ENCODE measurements at regions not wholly inside any gene's neighbourhood (a gene's known extent, or its start where the extent isn't known, plus 50 kb on each side); places are given as distances from the start of the nearest gene placed in this dataset.

DNA sequence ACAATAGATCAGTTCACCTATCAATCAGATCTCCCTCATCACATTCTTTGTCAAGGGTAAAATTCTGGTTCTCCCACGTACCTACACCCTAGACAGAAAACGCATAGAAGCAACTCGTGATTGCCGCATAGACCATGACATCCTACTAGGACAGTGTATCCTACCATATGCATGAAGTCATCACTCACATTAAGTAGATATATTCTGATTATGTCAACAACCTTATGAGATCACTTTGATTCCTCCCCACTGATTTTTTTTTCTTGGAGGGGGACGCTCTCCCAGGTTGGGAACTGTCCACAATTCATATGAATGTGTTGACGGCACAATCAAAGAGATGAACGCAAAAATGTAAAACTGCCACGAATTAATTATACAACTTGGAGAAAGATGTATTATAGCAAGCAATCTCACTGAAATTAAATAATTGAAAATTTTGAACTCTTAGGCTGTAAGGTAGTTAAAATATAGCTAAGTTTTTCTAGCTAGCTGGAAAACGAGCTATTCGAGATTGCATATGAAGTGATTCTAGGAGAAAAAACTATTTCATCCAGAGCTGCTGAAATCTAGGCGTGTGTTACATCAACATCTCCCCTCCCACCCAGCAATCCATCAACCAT lies 82.5 kb upstream of the CCDC28A start:
- Histone ChIP-seq H3K27me3 (replicated peaks; ENCODE audit: insufficient read depth) (no peaks in the 10 kb centered on the region), H3K9me3 (no peaks in the 10 kb centered on the region), H3K27ac (no peak overlapping the region), H3K4me1 (ENCODE audit: control insufficient read depth in 1 of 2, low read depth in 2 of 2) (peaks cover 0 to 6% of the 10 kb centered on the region in 2 donors), H3K36me3 (no peaks in the 10 kb centered on the region), H3K4me3 (peak overlapping the region; percentile 81)
- no peak for DNase-seq (ENCODE audit: low spot score)
- no peak for ATAC-seq (ENCODE audit: insufficient number of reproducible peaks, low FRiP score, low read depth)
- TF ChIP-seq, protein P1, sequence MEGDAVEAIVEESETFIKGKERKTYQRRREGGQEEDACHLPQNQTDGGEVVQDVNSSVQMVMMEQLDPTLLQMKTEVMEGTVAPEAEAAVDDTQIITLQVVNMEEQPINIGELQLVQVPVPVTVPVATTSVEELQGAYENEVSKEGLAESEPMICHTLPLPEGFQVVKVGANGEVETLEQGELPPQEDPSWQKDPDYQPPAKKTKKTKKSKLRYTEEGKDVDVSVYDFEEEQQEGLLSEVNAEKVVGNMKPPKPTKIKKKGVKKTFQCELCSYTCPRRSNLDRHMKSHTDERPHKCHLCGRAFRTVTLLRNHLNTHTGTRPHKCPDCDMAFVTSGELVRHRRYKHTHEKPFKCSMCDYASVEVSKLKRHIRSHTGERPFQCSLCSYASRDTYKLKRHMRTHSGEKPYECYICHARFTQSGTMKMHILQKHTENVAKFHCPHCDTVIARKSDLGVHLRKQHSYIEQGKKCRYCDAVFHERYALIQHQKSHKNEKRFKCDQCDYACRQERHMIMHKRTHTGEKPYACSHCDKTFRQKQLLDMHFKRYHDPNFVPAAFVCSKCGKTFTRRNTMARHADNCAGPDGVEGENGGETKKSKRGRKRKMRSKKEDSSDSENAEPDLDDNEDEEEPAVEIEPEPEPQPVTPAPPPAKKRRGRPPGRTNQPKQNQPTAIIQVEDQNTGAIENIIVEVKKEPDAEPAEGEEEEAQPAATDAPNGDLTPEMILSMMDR (IDR thresholded peaks at IDR 0.05) = no peak

DNA sequence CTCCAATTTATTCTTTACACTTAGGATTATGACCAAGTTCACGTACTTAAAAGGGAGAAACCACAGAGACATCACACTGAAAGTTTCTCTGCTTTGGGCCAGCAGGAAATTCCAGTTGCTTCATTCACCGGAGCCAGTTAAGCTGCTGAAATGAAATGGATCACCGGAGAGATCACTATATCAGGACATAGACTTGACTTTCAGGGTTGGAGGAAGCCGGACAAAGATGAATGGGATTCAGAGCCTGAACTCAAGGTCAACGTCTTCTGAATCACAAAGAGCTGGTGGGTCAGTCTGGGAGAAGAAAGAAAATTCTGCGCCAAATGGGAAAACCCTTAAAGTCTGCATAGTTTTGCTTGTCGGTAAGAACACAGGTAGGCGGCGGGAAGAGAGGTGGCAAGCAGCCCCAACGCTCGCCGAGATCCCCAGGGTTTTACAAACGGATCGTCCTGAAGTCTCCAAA lies 81.9 kb upstream of the CCDC28A start:
- Histone ChIP-seq H3K4me1 (ENCODE audit: control insufficient read depth in 1 of 2, low read depth in 2 of 2) (peaks cover 0 to 6% of the 10 kb centered on the region in 2 donors), H3K9me3 (no peaks in the 10 kb centered on the region), H3K4me3 (peak overlapping the region; percentile 81), H3K27me3 (replicated peaks; ENCODE audit: insufficient read depth) (no peaks in the 10 kb centered on the region), H3K36me3 (no peaks in the 10 kb centered on the region), H3K27ac (no peak overlapping the region)
- DNase-seq (ENCODE audit: low spot score) (no peak), ATAC-seq (ENCODE audit: insufficient number of reproducible peaks, low FRiP score, low read depth) (no peak)
- TF ChIP-seq, protein P1 (IDR thresholded peaks at IDR 0.05) = no peak

DNA sequence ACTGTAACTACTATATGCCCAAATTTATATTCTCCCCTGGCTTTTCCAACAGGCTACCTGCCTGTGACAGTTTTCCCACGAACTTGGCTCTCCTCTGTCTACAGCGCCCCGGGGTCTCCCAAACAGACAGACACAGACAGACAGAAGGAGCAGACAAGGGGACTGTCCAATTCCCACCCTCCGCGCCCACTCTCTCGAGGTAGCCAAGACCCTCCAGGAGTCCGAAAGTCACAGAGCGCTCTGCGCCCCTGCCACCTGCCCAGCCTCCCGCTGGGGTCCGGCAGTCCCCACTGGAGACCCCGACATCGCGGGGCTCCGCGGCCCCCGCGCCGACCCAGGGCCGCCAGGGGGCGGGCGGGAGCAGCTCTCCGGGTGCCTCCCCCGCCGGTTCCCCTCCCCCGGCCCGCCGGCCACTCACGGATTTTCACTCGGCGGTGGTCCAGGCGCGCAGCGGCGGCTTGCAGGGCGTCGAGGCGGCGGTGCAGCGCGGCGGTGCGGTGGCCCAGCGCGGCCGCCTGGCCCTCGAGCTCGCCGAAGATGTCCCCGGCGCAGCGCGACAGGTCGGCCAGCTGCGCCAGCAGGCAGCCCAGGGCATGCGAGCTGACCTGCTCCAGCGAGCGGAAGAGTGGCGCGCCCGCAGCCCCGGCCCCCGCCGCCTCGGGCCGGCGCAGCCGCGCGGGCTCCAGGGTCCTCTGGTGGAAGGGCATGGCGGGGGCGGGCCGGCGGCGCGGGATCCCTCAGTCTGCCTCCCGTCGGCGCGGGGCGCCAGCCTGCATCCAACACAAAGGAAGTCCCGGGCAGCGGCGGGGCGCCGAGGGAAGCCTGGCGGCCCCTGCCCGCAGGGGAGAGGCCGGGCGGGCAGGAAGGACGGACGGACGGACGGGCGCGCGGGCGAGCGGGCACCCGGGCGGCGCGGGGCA lies 81.3 kb upstream of the CCDC28A start:
- no peaks in the 10 kb centered on the region for H3K9me3 ChIP-seq
- H3K27me3 ChIP-seq (replicated peaks; ENCODE audit: insufficient read depth) = no peaks in the 10 kb centered on the region
- H3K4me3 ChIP-seq = peak overlapping the region; percentile 81
- H3K4me1 ChIP-seq (ENCODE audit: control insufficient read depth in 1 of 2, low read depth in 2 of 2) = peaks cover 0 to 6% of the 10 kb centered on the region in 2 donors
- TF ChIP-seq, protein P1 (IDR thresholded peaks at IDR 0.05) = peak; percentile 73
- ATAC-seq (ENCODE audit: insufficient number of reproducible peaks, low FRiP score, low read depth) (peak; percentile 53), DNase-seq (ENCODE audit: low spot score) (no peak)
- peak overlapping the region in 1 of 2 donors; percentile 19 for H3K27ac ChIP-seq
- no peaks in the 10 kb centered on the region for H3K36me3 ChIP-seq

DNA sequence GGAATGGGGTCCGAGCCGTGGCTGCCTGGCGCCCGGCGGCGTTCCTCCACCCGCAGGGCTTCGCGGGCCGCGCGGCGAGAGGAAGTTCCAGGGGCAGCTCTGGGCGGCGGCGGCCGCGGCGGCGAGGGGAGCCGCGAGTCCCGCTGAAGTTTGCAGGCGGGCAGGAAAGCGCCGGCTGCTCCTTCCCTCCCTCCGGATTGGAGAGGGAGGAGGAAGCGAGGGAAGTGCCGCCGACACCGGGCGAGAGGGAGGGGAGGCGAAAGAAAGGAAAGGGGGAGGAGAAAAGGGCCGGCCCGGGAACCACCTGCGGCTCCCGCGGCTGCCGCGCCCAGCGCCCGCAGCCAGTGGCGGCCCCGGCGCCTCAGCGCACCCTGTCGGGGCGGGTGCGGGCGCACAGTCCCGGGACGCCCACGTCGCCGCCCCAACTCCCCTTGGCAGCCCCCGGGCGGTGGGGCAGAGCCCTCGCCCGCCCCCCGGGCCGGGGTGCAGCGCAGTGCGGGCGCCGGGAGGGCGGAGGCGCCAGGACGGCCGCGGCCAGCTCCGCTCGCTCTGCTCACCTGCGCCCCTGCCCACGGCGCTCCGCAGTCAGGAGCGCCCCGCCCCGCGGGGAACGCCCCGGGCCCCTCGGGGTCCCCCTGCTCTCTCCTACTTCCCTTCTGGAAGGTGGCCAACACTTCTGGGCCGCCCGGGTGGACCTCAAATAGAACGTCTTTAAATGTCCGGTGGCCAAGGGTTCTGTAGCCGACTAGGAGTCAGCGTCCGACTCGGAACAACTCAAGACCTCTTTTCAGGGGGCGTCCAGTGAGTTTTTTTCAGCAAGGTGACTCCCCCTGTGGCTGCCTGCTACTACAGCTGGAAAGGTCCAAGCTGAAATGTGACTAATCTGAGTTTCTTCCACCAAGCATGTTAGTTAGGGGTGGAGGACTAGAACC lies 80.3 kb upstream of the CCDC28A start:
- H3K4me3 ChIP-seq = peak overlapping the region; percentile 81
- no peaks in the 10 kb centered on the region for H3K27me3 ChIP-seq (replicated peaks; ENCODE audit: insufficient read depth)
- DNase-seq (ENCODE audit: low spot score) (no peak), ATAC-seq (ENCODE audit: insufficient number of reproducible peaks, low FRiP score, low read depth) (no peak)
- no peaks in the 10 kb centered on the region for H3K36me3 ChIP-seq
- peaks cover 0 to 6% of the 10 kb centered on the region in 2 donors for H3K4me1 ChIP-seq (ENCODE audit: control insufficient read depth in 1 of 2, low read depth in 2 of 2)
- peak overlapping the region in 1 of 2 donors; percentile 19 for H3K27ac ChIP-seq
- TF ChIP-seq, protein P1 (IDR thresholded peaks at IDR 0.05) = no peak
- no peaks in the 10 kb centered on the region for H3K9me3 ChIP-seq

Measured in thoracic aorta (tissue), 2 donors.